ENCODE measurements at regions not wholly inside any gene's neighbourhood (a gene's known extent, or its start where the extent isn't known, plus 50 kb on each side); places are given as distances from the start of the nearest gene placed in this dataset.

DNA sequence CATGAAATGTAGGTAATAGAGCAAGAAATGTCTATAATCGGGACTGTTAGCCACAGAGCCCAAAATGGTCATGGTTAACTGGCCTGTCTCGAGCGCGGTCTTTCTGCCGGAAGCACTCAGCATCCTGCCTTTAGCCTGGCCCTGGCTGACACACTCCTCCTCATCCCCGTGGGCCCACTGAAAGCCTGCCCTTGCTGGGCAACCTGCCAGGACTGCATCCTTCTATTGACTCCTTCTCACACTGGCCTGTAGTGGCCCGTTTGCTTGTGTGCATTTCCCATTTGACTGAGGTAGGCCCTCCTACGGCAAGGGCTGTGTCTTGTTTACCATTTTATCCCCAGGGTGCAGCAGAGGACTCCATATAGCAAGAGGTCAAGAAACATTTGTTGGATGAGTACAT lies 215.7 kb downstream of the ATPSCKMT start:
- TF ChIP-seq CTCF (IDR thresholded peaks at IDR 0.05) (no peak), POLR2AphosphoS5 (IDR thresholded peaks at IDR 0.05) (no peak), POLR2A (IDR thresholded peaks at IDR 0.05) (no peak)
